Heart left ventricle (tissue), 16 donors: ENCODE measurements at regions not wholly inside any gene's neighbourhood (a gene's known extent, or its start where the extent isn't known, plus 50 kb on each side); places are given as distances from the start of the nearest gene placed in this dataset.

Experiments used
- ATAC-seq, 4 donors: fragments of 200-7000 bp; cut with Tn5 transposase; one replicate each; pipeline ENCODE4 v1.9.1; 2020 to 2022; ENCODE audit warnings: moderate library complexity in 4 of 4, mild to moderate bottlenecking in 3 of 4, moderate number of reproducible peaks in 1 of 4
- DNase-seq, 5 donors: peaks; one replicate each; pipeline ENCODE4 v3.0.0-alpha.2; 2020
- H3K27ac ChIP-seq, 12 donors: fragments of 200-600 bp; sonication (generic) in 4 of 12; one replicate each; pipeline versions ENCODE4 v1.5.0 to v1.8.0; 2016 to 2022; ENCODE audit warnings: mild to moderate bottlenecking in 2 of 12
- H3K27me3 ChIP-seq, 9 donors: fragments of 200-600 bp; sonication (generic) in 2 of 9; one replicate each; pipeline versions ENCODE4 v1.5.1 to v1.8.0; 2016 to 2022; ENCODE audit warnings: mild to moderate bottlenecking in 3 of 9
- H3K36me3 ChIP-seq, 9 donors: fragments of 200-600 bp; sonication (generic) in 2 of 9; one replicate each; pipeline versions ENCODE4 v1.5.0 to v1.8.0; 2018 to 2022; ENCODE audit warnings: mild to moderate bottlenecking in 2 of 9
- H3K4me1 ChIP-seq, 12 donors: fragments of 200-600 bp; sonication (generic) in 4 of 12; one replicate each; pipeline versions ENCODE4 v1.5.0 to v1.8.0; 2016 to 2022; ENCODE audit warnings: mild to moderate bottlenecking in 3 of 12
- H3K4me3 ChIP-seq, 12 donors: fragments of 200-600 bp; sonication (generic) in 4 of 12; one replicate each; pipeline versions ENCODE4 v1.5.0 to v1.8.0; 2017 to 2022; ENCODE audit warnings: mild to moderate bottlenecking in 9 of 12, moderate library complexity in 4 of 12
- H3K9me3 ChIP-seq, 12 donors: fragments of 200-600 bp; sonication (generic) in 4 of 12; one replicate each; pipeline versions ENCODE4 v1.5.0 to v1.8.0; 2016 to 2022; ENCODE audit warnings: mild to moderate bottlenecking in 1 of 12
- CTCF ChIP-seq, 12 donors: fragments of 200-600 bp; sonication (generic) in 4 of 12; IDR thresholded peaks; one replicate each; pipeline versions ENCODE4 v1.5.0 to v1.8.0; 2018 to 2022; ENCODE audit warnings: antibody characterized with exemption in 12 of 12, mild to moderate bottlenecking in 5 of 12
- POLR2A ChIP-seq, 2 donors: fragments of 450-650 bp; IDR thresholded peaks; one replicate each; pipeline ENCODE4 v1.6.1; 2017; ENCODE audit warnings: antibody characterized with exemption in 2 of 2, mild to moderate bottlenecking in 2 of 2, moderate library complexity in 2 of 2
- WGBS, 4 donors: extraction: QIAGEN DNeasy Blood & Tissue Kit in 2 of 4; methylation state at CpG; one replicate each; pipeline versions ENCODE4 v1.1.5 to v1.1.7; 2013 to 2018; 5-methylcytosine and 5-hydroxymethylcytosine counted together
- intact Hi-C, 10 donors: fragments of 100-400 bp; cut with DNase I; formaldehyde crosslinking; loops; one replicate each; pipeline versions ENCODE4 v1.11.1 to v1.14.2; 2022
- donor health status: ischemic (EF 13 %, LVEDD 7.1; RV severe dilation, severe dysfunction).
- donor health status: healthy with polysubstance abuse.
- donor health status: DM: no; HTN: yes; CAD: no.
- donor health status: DM: no; HTN: no; CAD: no.
- donor health status: ischemic (EF 25% LVEDD 6.9; RV normal size, moderate dysfunction).
- donor health status: ischemic (EF 25% LVEDD 5.7; RV mildly dilated, moderate dysfunction).
- donor health status: healthy.
- donor health status: DM: yes; HTN: yes; CAD: no.
- donor health status: ischemic (EF 35%, LVEDD 5.7; RV mildly dilated, moderate dysfunction).
- donor health status: nonischemic (EF 11% LVEDD 7.7; RV severe dilation, severe dysfunction).
- donor health status: DM: yes; HTN: yes; CAD: no.
- donor health status: PGD.
- donor health status: ischemic (EF 29% LVEDD 5.4; RV normal size, mild dysfunction).
- donor health status: nonischemic (EF 23%, LVEDD 6.1; RV moderate dilation, normal function).

DNA sequence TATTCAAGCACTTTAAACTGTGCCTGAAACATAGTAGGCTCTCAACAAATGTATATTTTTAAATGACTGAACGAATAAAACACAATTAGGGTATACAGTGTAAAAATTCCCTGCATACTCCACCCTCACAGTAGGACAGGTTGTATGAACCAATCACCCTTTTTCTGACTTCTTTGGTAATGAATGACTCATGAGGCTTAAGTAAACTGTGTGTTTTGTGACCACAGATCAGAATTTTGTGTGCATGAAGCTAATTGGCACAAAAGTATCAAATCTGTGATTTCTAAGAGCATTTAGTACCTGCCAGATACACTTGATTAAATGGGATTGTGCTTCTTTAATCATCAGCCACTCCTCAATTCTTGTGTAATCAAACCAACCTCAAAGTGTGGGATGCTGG lies 109.9 kb upstream of the MAP4K3 start:
- H3K4me3 ChIP-seq: no peak overlapping the region
- intact Hi-C loops: no loop called here
- H3K9me3 ChIP-seq: peaks cover 0 to 10% (median 0%) of the 10 kb centered on the region in 12 donors
- TF ChIP-seq CTCF (IDR thresholded peaks at IDR 0.05) (no peak), POLR2A (IDR thresholded peaks at IDR 0.05) (no peak)
- DNase-seq (no peak), ATAC-seq (no peak)
- no peak overlapping the region for H3K27ac ChIP-seq
- WGBS, 4 donors: 88 to 97% (median 92%) methylated on average over 1 of the region's 1 CpG
- no peaks in the 10 kb centered on the region for H3K36me3 ChIP-seq
- H3K27me3 ChIP-seq: no peaks in the 10 kb centered on the region
- H3K4me1 ChIP-seq: peaks cover 0 to 22% (median 8%) of the 10 kb centered on the region in 12 donors

DNA sequence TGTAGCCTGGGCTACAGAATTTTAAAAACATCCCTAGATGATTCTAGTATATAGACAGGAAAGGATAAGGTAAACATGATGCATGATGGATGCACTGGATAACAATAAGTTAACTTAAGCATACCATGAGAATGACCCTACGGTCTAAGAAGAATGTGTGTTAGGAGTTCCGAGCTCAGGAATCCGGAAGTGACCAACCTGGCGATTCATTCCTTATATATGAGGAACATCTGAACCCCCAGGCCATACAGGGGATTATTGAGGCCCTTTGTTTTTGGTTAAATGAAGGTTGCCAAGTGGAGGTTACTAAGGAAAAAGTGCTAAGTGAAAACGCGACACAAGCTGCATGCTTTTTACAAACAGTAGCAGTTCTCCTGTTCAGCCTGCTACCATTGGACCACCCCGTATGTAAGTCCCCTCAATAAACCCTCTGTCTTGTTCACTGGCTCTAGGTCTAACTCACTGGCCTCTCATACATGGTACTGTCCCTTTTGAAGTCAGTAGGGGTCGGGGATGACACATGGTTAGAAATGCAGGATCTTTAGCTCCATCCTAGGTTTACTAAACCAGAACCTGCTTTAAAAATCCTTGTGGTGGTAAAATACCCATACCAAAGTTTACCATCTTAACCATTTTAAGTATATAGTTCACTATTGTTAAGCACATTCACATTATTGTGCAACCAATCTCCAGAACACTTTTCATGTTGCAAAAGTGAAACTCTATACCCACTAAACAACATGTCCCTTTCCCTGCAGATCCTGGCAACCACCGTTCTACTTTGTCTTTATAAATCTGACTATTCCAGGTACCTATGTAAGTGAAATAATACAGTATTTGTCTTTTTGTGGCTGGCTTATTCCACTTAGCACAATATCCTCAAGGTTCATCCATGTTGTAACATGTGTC lies 111.0 kb upstream of the MAP4K3 start:
- Histone ChIP-seq H3K4me3 (no peak overlapping the region), H3K27me3 (no peaks in the 10 kb centered on the region), H3K9me3 (peaks cover 0 to 10% (median 0%) of the 10 kb centered on the region in 12 donors), H3K27ac (no peak overlapping the region), H3K36me3 (no peaks in the 10 kb centered on the region), H3K4me1 (peaks cover 0 to 12% (median 6%) of the 10 kb centered on the region in 12 donors)
- DNase-seq: no peak
- 92 to 95% (median 93%) methylated on average over 9 of the region's 9 CpGs for WGBS, 4 donors
- intact Hi-C loops: no loop called here
- TF ChIP-seq CTCF (IDR thresholded peaks at IDR 0.05) (no peak), POLR2A (IDR thresholded peaks at IDR 0.05) (no peak)
- no peak for ATAC-seq

DNA sequence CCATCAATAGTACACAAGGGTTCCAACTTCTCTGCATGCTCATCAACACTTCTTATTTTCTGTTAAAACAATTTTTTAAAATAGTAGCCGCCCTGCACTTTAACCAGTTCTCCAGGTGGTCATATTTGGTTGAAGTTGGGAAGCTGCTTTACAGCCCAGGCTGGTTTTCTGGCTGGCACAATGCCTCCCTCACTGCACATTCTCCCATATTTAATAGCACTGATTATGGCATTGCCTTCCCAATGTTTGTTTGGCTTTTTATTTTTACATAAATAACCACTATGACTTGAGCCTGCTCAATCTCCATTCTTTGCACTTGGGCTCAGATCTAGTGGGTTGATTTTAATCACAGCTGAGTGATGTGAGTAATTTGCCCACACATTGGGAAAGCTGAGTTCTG lies 111.9 kb upstream of the MAP4K3 start:
- WGBS, 4 donors: 89 to 98% (median 93%) methylated on average over 1 of the region's 1 CpG
- intact Hi-C loops: no loop called here
- no peak overlapping the region for H3K27ac ChIP-seq

More for the DNA sequence above, 111.9 kb upstream of the MAP4K3 start:
- Histone ChIP-seq H3K9me3 (peaks cover 0 to 16% (median 0%) of the 10 kb centered on the region in 12 donors), H3K36me3 (no peaks in the 10 kb centered on the region), H3K27me3 (no peaks in the 10 kb centered on the region), H3K4me1 (peaks cover 0 to 12% (median 6%) of the 10 kb centered on the region in 12 donors), H3K4me3 (no peak overlapping the region)
- no peak for TF ChIP-seq CTCF (IDR thresholded peaks at IDR 0.05)
- no peak for TF ChIP-seq POLR2A (IDR thresholded peaks at IDR 0.05)
- DNase-seq: no peak
- no peak for ATAC-seq
